Fibroblast of the aortic adventitia (primary cell): ENCODE measurements at regions not wholly inside any gene's neighbourhood (a gene's known extent, or its start where the extent isn't known, plus 50 kb on each side); places are given as distances from the start of the nearest gene placed in this dataset.

Source experiments
- DNase-seq: peaks from one replicate; pipeline ENCODE4 v3.0.0-alpha.2; 2010; ENCODE audit warnings: low read depth
- H3K4me3 ChIP-seq: 2 replicates; pipeline ENCODE4 v1.5.1; 2011; ENCODE audit warnings: low read depth, mild to moderate bottlenecking, control low read depth, low read length, moderate library complexity
- CTCF ChIP-seq: IDR thresholded peaks from 2 replicates; pipeline ENCODE4 v1.5.1; 2011; ENCODE audit warnings: mild to moderate bottlenecking, low read length, control low read depth, inconsistent platforms; ENCODE audit not compliant: insufficient read depth

GRCh38 chr15:66981771-66982170 is 83.6 kb upstream of the SMAD3 start:
- TF ChIP-seq CTCF = no peak
- H3K4me3 ChIP-seq = no peak overlapping the region
- DNase-seq = no peak

- DNase-seq = no peak
- no peak overlapping the region for H3K4me3 ChIP-seq
- no peak for TF ChIP-seq CTCF
These were observed 83.2 kb upstream of the SMAD3 start for GRCh38 chr15:66982250-66982649.

GRCh38 chr15:66982816-66983215 is 82.6 kb upstream of the SMAD3 start:
- no peak for DNase-seq

GRCh38 chr15:66985653-66986052 is 79.7 kb upstream of the SMAD3 start:
- TF ChIP-seq CTCF = no peak
- DNase-seq = no peak
- no peak overlapping the region for H3K4me3 ChIP-seq

More at GRCh38 chr15:66982816-66983215, 82.6 kb upstream of the SMAD3 start:
- TF ChIP-seq CTCF = no peak
- no peak overlapping the region for H3K4me3 ChIP-seq

GRCh38 chr15:66986951-66987350 is 78.5 kb upstream of the SMAD3 start:
- no peak for DNase-seq
- no peak for TF ChIP-seq CTCF
- H3K4me3 ChIP-seq = no peak overlapping the region

GRCh38 chr15:66993090-66993489 is 72.3 kb upstream of the SMAD3 start:
- no peak for DNase-seq
- H3K4me3 ChIP-seq = no peak overlapping the region
- TF ChIP-seq CTCF = no peak

GRCh38 chr15:66993874-66994696 is 71.3 kb upstream of the SMAD3 start:
- no peak overlapping the region for H3K4me3 ChIP-seq
- no peak for DNase-seq
- TF ChIP-seq CTCF = no peak
